ENCODE measurements at regions not wholly inside any gene's neighbourhood (a gene's known extent, or its start where the extent isn't known, plus 50 kb on each side); places are given as distances from the start of the nearest gene placed in this dataset.

GRCh38 chr17:31650756-31651520 is 208.1 kb downstream of the COPRS start:
- TF ChIP-seq EZH2phosphoT487 (IDR thresholded peaks at IDR 0.05; ENCODE audit: insufficient read depth, low read depth): no peak
- no peak for TF ChIP-seq EZH2 (IDR thresholded peaks at IDR 0.05; ENCODE audit: insufficient read depth, poor library complexity, severe bottlenecking)
